HG03039 (cell line): ENCODE measurements at regions not wholly inside any gene's neighbourhood (a gene's known extent, or its start where the extent isn't known, plus 50 kb on each side); places are given as distances from the start of the nearest gene placed in this dataset.

ENCODE experiments used
- ATAC-seq: cut with Tn5 transposase; IDR thresholded peaks from one replicate; pipeline ENCODE4 v1.9.1; 2021; ENCODE audit warnings: mild to moderate bottlenecking, moderate library complexity; ENCODE audit not compliant: unreplicated experiment

- no peak for ATAC-seq
Measured at GRCh38 chr10:130904676-130905075, 406.8 kb downstream of the TCERG1L start.

GRCh38 chr10:130905386-130905785 lies 406.1 kb downstream of the TCERG1L start:
- ATAC-seq: no peak

- ATAC-seq: no peak
Measured at GRCh38 chr10:130905921-130906320, 405.6 kb downstream of the TCERG1L start.

DNA sequence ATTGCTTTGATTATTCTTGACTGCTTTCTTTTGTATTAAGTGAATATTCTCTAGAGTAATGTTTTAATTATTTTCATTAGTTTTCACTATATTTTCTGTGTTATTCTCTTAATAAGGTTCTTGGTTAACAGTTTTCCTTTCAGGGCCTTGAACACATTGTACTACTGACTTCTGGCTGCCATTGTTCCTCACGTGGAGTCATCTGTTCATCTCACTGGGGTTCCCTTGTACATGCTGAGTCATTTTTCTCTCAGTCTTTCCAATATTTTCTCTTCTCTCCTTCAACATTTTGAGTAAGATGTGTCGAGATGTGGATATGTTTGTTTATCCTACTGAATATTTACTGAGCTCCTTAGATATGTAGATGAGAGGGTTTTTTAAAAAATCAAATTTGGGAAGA lies 400.7 kb downstream of the TCERG1L start:
- ATAC-seq: no peak

GRCh38 chr10:130913844-130914243 lies 397.7 kb downstream of the TCERG1L start:
- no peak for ATAC-seq

- no peak for ATAC-seq
Measured at GRCh38 chr10:130914367-130914766, 397.2 kb downstream of the TCERG1L start.

GRCh38 chr10:130915065-130915464 lies 396.5 kb downstream of the TCERG1L start:
- ATAC-seq: no peak

DNA sequence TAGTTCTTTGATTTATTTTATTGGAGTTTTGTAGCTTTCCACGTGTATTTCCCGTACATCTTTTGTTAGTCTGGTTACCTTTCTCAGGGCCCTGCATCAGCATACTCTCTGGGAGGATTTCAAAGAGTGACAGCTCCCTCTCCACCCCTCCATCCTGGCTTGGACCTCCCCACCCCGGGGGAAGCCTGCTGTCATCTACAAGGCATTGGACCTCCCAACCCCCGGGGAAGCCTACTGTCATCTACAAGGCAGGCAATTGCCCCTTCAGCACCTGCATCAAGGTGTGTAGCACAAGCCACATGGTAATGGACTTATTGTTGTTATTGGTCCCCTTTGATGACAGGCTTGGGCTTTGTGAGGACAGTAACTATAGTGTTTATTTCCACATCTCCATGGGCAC lies 390.1 kb downstream of the TCERG1L start:
- ATAC-seq: no peak

- no peak for ATAC-seq
Measured at GRCh38 chr10:130921911-130922440, 389.5 kb downstream of the TCERG1L start.

GRCh38 chr10:130923596-130923995 lies 387.9 kb downstream of the TCERG1L start:
- no peak for ATAC-seq

DNA sequence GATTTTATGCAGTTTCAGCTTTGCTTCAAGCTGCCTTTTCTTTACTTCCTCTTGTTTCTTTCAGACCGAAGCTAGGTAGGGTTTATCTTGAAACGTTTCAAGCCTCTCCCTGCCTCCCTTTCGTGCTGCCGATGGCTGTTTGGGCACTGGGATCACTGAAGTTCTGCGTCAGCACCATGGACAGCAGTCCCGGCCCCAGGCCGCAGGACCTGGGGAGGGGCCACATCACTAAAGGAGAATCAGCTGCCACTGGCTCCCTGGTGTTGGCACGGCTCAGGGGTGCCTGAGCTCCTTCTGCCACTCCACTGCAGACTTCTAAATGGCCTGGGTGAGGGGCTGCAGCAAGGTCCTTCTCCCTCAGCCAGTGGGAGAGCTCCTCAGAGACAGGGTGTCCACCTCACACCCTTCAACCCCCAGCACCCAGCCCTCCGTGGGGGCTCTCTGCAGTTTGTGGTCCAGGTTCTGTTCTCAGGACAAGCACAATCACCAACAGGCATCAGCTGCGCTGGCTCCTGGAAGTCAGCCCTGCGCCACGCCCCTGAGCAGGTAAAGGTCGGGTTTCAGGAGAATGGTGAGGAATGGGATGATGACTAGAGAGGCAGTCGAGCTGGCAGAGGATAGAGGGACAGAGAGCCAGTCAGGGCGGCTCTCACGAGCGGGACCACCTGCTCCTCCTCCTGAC lies 387.2 kb downstream of the TCERG1L start:
- ATAC-seq: no peak

DNA sequence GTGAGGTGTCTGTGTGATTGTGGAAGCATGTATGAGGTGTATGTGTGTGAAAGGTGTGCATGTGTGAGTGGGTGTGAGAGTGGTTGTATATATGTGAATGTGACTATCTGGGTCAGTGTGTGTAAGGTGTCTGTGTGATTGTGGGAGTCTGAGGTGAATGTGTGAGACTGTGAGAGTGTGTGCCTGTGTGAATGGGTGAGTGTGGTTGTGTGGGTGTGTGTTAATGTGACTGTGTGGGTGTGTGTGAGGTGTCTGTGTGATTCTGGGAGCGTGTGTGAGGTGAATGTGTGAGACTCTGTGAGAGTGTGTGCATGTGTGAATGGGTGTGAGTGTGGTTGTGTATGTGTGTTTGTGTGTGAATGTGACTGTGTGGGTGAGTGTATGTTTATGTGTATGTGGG lies 385.1 kb downstream of the TCERG1L start:
- no peak for ATAC-seq

GRCh38 chr10:130927157-130927556 lies 384.4 kb downstream of the TCERG1L start:
- no peak for ATAC-seq

- no peak for ATAC-seq
Measured at GRCh38 chr10:130928306-130928705, 383.2 kb downstream of the TCERG1L start.

- ATAC-seq: no peak
Measured at GRCh38 chr10:130929422-130930325, 381.8 kb downstream of the TCERG1L start.

GRCh38 chr10:130930821-130931220 lies 380.7 kb downstream of the TCERG1L start:
- ATAC-seq: no peak

DNA sequence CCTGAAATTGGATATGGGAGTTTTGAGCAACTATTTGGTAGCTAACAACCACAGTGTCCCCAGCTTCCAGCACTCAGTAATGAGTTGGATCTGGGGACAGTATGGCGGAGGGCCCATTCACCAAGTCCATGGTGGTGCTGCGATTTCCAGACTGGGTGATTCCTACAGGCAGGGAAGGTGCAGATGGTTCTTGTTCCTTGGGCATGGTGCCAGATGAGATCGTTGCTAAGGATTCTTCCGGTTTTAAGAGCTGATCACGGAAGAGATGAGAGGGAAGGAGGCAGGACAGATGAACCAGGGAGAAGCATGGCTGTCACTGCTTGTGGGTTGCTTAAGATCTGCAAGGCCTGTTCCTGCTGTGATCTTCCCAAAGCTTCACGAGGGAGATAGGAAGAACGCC lies 380.3 kb downstream of the TCERG1L start:
- no peak for ATAC-seq

DNA sequence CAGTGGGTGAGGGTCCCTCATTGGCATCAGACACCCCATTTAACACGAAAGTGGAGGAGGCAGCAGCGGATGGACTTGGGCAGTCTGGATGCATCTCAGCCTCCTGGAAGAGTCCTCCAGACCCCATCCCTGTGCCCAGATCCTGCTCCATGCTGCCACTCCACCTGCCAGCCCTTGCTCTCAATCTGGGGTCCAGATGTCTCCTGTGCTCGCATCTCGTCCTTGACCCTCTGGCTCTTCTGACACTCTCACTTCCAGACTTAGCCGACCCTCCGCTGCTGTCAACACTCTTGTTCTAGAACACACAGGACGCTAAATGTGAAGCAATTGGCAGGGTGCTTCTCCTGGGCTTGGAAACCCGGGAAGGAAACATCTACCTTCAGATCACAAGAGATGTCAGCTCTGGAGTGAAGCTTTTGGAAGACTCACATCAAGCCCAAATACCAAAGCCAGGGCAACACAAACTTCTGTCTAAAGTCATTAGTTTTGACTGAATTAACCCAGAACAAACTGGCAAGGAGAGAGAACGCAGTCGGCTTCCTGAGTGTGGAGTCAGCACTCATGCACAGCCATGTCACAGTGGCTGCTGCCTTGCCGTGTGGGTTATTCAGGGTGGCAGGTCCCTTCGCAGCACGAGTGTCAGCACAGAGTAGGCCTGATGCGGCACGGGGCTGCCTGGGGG lies 379.1 kb downstream of the TCERG1L start:
- no peak for ATAC-seq

GRCh38 chr10:130933008-130933390 lies 378.5 kb downstream of the TCERG1L start:
- no peak for ATAC-seq

DNA sequence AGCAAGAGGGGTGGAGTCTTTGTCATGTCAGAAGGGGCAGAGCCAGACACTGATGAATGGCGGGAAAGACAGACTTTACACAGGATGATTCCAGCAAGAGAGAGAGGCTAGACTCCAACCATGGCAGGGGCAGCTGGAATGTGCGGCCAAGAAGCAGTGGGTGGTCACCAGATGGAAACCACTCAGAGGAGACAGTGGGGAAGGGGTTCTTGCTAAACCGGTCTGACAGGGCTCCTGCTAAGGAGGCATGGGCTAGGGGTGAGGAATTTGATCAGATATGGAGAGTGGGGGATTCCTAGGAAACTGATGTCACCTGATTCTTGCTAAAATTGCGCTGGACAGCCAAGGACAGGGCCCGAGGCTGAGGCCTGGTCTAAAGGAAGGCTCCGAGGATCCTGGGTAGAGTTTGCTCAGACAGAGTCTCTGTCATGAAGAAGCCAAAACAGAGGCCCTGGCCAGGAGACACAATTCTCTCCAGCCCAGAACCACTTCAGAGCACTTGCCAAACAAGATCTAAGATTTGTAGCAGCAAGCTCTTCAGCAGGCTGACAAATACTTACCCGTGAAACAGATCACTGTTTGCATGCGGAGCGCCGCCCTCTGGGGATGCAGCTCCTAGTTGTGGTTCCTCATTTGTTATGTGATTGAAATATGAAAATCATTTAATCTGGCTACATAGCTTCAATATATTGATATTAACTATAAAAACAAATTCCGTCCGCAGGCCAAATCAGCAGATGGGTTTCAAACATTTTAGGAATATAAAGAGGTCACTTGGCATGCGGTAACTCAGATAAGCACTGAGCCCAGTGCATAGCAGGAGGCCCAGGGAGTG lies 377.0 kb downstream of the TCERG1L start:
- ATAC-seq: no peak

DNA sequence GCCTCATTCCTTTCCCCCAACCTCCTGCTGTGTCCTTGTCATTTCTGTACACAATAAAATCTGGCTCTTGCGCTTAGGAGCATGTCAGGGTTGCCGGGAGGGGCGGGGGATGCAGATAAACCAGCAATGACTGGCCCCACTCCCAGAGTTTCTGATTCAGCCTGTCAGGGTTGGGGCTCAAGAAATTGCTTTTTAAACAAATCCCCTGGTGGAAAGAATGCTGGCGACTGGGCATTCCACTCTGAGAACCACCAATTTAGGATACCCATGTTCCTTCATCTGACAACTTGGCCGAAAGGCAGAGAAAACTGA lies 376.4 kb downstream of the TCERG1L start:
- no peak for ATAC-seq
